Ectodermal cell (in vitro differentiated cells): ENCODE measurements at regions not wholly inside any gene's neighbourhood (a gene's known extent, or its start where the extent isn't known, plus 50 kb on each side); places are given as distances from the start of the nearest gene placed in this dataset.
"Not testable (repeated sequence)": the region's sequence is repeated elsewhere in the genome, so short reads cannot be mapped to it uniquely, and the experiment has no call there.

ENCODE experiments used
- H3K27ac ChIP-seq: 2 replicates; pipeline ENCODE4 v1.7.0; 2013; ENCODE audit warnings: mild to moderate bottlenecking, low read depth, low read length; ENCODE audit not compliant: insufficient read depth, poor library complexity, severe bottlenecking
- H3K27me3 ChIP-seq: 2 replicates; pipeline ENCODE4 v1.7.0; 2013; ENCODE audit warnings: mild to moderate bottlenecking, low read length; ENCODE audit not compliant: insufficient read depth, control insufficient read depth, poor library complexity, severe bottlenecking
- H3K36me3 ChIP-seq: one replicate; pipeline ENCODE4 v1.7.0; 2013; ENCODE audit warnings: low read length; ENCODE audit not compliant: control insufficient read depth, insufficient read depth
- H3K4me1 ChIP-seq: one replicate; pipeline ENCODE4 v1.7.0; 2013; ENCODE audit warnings: low read length; ENCODE audit not compliant: control insufficient read depth, insufficient read depth
- H3K4me3 ChIP-seq: 2 replicates; pipeline ENCODE4 v1.7.0; 2013; ENCODE audit warnings: low read depth, low read length, control low read depth; ENCODE audit not compliant: insufficient read depth
- H3K9me3 ChIP-seq: 2 replicates; pipeline ENCODE4 v1.7.0; 2013; ENCODE audit warnings: mild to moderate bottlenecking, low read length, moderate library complexity; ENCODE audit not compliant: control insufficient read depth
- WGBS, 2 experiments: methylation state at CpG; one replicate each; pipeline ENCODE4 v1.1.7; 2013; ENCODE audit warnings: missing lambda C conversion rate in 2 of 2; 5-methylcytosine and 5-hydroxymethylcytosine counted together

DNA sequence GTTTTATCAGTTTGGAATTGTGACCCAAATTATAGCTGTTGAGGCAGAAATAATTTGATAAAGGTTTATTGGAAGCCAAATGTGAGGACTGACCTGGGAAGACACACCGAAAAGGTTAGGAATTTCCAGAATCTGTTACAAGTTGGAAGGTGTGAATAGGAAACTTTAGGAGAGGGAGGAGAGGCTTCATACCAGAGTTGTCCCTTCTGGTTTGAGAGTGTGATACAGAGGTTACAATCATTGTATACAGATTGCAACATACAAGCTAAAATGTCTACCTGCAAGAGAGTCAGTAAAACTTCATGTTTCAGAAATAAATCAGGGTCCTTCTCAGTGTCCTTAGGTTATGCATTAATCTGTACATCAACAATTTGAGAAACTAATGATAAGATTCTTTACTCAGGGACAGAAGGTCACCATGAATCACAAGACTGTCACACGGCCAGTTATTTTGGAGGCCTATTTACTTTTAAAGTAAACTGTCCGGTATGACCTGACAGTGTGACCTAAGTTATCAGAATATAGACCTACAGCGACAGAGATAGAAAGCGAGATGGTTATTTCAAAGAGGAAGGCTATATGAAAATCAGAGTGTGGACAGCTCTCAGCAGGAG, 204.9 kb upstream of the CTNND2 start:
- WGBS, 2 experiments = 93 to 96% methylated on average over 5 of the region's 5 CpGs
- Histone ChIP-seq H3K4me3 (no peak overlapping the region), H3K36me3 (no peaks in the 10 kb centered on the region), H3K27me3 (no peaks in the 10 kb centered on the region), H3K4me1 (no peaks in the 10 kb centered on the region), H3K27ac (no peak overlapping the region), H3K9me3 (no peaks in the 10 kb centered on the region)

DNA sequence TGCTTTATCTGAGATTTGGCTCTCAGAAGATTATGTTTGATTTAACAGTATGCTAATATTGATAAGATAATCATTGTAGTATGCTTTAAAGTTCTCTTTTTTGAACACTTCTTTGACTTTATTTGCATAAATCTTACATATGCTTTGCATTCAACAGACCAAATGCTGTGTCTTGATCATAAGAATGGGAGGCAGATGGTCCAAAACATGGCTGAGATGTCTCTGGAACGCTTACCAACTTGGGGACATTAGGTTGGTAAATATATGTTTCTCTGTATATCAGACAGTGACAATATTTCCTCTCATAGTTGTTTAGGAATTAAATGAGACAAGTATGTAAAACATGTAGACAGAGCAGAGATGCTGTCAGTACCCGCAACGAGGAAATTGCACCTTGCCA, 197.9 kb upstream of the CTNND2 start:
- H3K27me3 ChIP-seq = no peaks in the 10 kb centered on the region
- H3K36me3 ChIP-seq = no peaks in the 10 kb centered on the region
- no peak overlapping the region for H3K27ac ChIP-seq
- 93 to 100% methylated on average over 2 to 3 of the region's 3 CpGs for WGBS, 2 experiments
- no peaks in the 10 kb centered on the region for H3K9me3 ChIP-seq
- H3K4me1 ChIP-seq = no peaks in the 10 kb centered on the region
- no peak overlapping the region for H3K4me3 ChIP-seq

DNA sequence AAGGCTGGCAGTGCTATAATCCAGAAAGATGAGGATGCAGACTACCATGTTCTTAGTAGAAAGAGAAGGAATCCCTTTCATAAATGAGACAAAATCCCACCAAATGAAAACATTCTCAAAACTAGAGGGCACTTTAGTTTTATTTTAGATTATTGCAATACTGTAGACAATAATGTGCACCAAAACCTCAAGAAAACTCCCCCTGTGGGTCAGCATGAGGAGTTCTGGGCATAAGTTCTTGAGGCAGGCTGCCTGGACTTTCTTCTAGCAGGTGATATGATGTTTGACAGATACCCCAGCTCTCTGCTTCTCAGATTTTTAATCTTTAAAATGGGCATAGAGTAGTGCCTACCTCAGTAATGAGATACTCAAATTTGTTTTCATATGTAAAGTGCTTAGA, 196.3 kb upstream of the CTNND2 start:
- Histone ChIP-seq H3K27me3 (no peaks in the 10 kb centered on the region), H3K27ac (no peak overlapping the region), H3K4me3 (no peak overlapping the region), H3K9me3 (no peaks in the 10 kb centered on the region), H3K36me3 (no peaks in the 10 kb centered on the region), H3K4me1 (no peaks in the 10 kb centered on the region)

DNA sequence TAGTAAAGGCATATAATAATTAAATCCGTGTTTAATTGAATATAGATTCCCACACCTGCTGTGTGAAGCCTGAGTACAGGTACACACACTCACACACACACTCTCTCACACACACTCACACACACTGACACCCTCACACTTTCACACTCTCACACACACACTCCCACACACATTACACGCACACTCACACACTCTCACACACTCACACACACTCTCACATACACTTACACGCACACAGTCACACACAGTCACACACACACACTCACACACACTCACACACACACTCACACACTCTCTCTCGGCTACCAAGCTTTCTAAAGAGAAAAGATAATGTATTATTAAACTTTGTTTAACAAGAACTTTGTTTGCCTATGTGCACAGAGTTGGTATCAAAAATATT, 195.1 kb upstream of the CTNND2 start:
- WGBS, 2 experiments = 95% methylated on average over 3 of the region's 4 CpGs
- H3K4me3 ChIP-seq = no peak overlapping the region
- H3K9me3 ChIP-seq = no peaks in the 10 kb centered on the region
- H3K27me3 ChIP-seq = no peaks in the 10 kb centered on the region
- no peaks in the 10 kb centered on the region for H3K36me3 ChIP-seq
- H3K27ac ChIP-seq = no peak overlapping the region
- no peaks in the 10 kb centered on the region for H3K4me1 ChIP-seq

DNA sequence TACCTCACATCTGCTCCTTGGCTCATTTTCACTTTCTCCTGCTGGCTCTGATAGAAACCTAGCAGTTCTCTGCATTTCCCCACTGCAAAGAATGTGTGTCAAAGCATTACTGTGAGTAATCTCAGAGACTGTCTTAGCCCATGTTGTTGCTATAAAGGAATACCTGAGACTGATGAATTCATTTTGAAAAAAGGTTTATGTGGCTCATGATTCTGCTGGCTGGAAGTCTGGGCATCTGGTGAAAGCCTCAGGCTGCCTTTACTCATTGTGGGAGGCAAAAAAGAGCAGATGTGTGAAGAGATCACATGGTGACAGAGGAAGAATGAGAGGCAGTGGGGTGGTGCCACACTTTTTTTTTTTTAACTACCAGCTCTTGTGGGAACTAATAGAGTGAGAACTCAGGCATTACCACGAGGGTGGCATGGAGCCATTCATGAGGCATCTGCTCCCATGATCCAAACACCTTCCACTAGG, 191.6 kb upstream of the CTNND2 start:
- no peak overlapping the region for H3K27ac ChIP-seq
- H3K27me3 ChIP-seq = no peaks in the 10 kb centered on the region
- no peaks in the 10 kb centered on the region for H3K36me3 ChIP-seq
- WGBS, 2 experiments = 91 to 96% methylated on average over 1 of the region's 1 CpG
- no peaks in the 10 kb centered on the region for H3K4me1 ChIP-seq
- H3K4me3 ChIP-seq = no peak overlapping the region
- H3K9me3 ChIP-seq = no peaks in the 10 kb centered on the region

DNA sequence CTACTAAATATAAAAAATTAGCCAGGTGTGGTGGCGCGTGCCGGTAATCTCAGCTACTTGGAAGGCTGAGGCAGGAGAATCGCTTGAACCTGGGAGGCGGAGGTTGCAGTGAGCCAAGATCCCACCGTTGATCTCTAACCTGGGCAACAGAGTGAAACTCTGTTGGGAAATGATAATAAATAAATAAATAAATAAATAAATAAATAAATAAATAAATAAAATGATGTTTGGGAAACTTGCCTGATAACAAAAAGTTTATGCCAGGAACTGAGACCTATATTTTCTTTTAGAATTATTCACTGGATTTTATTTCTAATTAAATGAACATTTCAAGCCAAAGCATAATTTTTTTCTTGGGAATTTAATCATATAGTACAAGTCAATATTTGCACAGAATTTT, 189.3 kb upstream of the CTNND2 start:
- 86 to 91% methylated on average over 5 to 6 of the region's 6 CpGs for WGBS, 2 experiments
- Histone ChIP-seq H3K27ac (no peak overlapping the region), H3K9me3 (no peaks in the 10 kb centered on the region), H3K36me3 (no peaks in the 10 kb centered on the region), H3K4me3 (no peak overlapping the region), H3K27me3 (no peaks in the 10 kb centered on the region), H3K4me1 (no peaks in the 10 kb centered on the region)

DNA sequence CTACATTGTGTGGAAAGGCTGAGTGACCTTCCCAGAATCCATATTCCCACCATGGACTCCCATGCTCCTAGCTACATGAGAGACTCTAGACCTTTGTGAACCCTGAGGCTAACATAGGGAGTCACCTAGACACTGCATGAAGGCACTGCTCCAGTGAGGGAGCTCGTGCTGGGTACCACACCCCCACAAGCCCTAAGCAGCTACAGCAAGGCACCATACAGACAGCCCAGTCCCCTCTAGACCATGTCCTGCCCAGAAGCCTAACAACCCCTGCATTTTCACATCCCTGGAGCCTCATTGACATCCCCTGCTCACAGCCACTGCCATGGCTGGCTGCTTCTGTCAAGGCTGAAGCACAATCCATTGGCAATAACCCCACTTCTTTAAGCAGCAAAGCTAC, 176.5 kb upstream of the CTNND2 start:
- H3K27me3 ChIP-seq = no peaks in the 10 kb centered on the region
- 88 to 95% methylated on average over 1 of the region's 1 CpG for WGBS, 2 experiments

DNA sequence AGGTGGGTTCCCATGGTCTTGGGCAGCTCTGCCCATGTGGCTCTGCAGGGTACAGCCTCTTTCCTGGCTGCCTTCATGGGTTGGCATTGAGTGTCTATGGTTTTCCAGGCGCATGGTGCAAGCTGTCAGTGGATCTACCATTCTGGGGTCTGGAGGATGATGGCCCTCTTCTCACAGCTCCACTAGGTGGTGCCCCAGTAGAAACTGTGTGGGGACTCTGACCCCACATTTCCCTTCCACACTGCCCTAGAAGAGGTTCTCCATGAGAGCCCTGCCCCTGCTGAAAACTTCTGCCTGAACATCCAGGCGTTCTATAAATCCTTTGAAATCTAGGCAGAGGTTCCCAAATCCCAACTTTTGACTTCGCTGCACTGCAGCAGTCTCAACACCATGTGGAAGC, 174.0 kb upstream of the CTNND2 start:
- H3K36me3 ChIP-seq, H3K27ac ChIP-seq, H3K4me3 ChIP-seq, H3K9me3 ChIP-seq, H3K4me1 ChIP-seq, H3K27me3 ChIP-seq: not testable (repeated sequence)
- 91 to 98% methylated on average over 3 of the region's 3 CpGs for WGBS, 2 experiments

More for the DNA sequence above, 176.5 kb upstream of the CTNND2 start:
- Histone ChIP-seq H3K27ac (no peak overlapping the region), H3K36me3 (no peaks in the 10 kb centered on the region), H3K9me3 (no peaks in the 10 kb centered on the region), H3K4me3 (no peak overlapping the region), H3K4me1 (no peaks in the 10 kb centered on the region)

DNA sequence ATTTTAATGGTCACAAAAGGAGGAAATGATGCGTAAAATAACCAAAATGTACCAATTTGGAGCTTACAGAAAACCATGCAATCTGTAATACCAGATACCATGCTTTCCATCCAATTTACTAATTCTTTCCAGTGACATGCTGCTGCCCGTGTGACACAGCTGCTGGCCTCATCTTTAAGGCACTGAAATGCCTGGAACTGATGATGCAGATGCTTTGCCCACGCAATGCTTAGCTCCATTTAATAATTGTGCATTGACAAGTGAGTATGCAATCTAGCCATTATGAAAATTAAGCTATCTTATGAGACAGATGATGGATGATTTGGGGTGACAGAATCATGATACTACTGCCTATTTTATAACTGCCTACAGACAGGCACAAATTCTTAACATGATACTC, 169.2 kb upstream of the CTNND2 start:
- Histone ChIP-seq H3K27ac (no peak overlapping the region), H3K27me3 (no peaks in the 10 kb centered on the region), H3K36me3 (no peaks in the 10 kb centered on the region), H3K4me1 (no peaks in the 10 kb centered on the region), H3K4me3 (no peak overlapping the region), H3K9me3 (no peaks in the 10 kb centered on the region)
- WGBS, 2 experiments = 86 to 90% methylated on average over 3 of the region's 3 CpGs

DNA sequence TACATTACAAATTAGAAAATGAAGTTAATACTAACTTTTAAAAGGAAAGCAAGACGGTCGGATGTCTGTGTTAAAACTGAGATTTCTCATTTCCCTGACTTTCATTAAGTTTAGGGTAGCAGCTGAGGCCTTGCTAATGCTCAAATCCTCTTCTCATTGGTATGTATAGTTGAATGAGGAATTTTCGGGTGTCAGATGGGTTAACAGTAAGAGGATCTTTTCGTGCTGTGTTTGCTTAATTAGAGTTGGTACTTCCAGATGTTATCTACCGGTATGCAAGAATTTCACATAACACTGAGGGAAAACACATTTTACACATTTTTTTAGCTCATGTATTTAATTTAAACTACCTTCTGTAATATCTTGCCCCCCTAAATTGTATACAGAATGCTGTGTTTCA, 168.2 kb upstream of the CTNND2 start:
- WGBS, 2 experiments = 76 to 97% methylated on average over 3 to 5 of the region's 5 CpGs
- Histone ChIP-seq H3K27ac (no peak overlapping the region), H3K9me3 (no peaks in the 10 kb centered on the region), H3K36me3 (no peaks in the 10 kb centered on the region), H3K4me3 (no peak overlapping the region), H3K27me3 (no peaks in the 10 kb centered on the region), H3K4me1 (no peaks in the 10 kb centered on the region)

DNA sequence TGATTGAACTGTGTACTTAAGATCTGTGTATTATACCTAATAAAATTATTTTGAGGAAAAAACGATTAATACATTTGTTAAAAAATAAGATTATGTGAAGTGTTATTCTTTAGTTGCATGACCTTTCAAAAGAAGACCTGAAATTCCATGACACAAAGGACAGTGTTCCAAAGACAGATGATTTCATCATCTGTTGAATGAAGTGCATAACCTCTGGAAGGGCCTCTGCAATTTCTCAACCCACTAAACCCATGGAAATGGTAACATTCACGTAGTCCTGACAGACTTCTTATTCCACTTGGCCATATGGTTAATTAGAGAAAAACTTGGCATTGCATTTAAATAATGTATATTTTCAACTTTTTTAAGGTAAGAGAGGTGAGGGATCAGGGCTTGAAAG, 167.2 kb upstream of the CTNND2 start:
- WGBS, 2 experiments = 84% methylated on average over 2 of the region's 2 CpGs; no CpG with 5 or more reads in 1 of the 2 experiments
- Histone ChIP-seq H3K27ac (no peak overlapping the region), H3K4me3 (no peak overlapping the region), H3K27me3 (no peaks in the 10 kb centered on the region), H3K36me3 (no peaks in the 10 kb centered on the region), H3K4me1 (no peaks in the 10 kb centered on the region), H3K9me3 (no peaks in the 10 kb centered on the region)
